ENCODE measurements at regions not wholly inside any gene's neighbourhood (a gene's known extent, or its start where the extent isn't known, plus 50 kb on each side); places are given as distances from the start of the nearest gene placed in this dataset.

- ChIA-PET RAD21 (ENCODE audit: unreplicated experiment) (no interaction called here), CTCF (no interaction called here), POLR2A (no interaction called here), SMC1A (ENCODE audit: uncharacterized antibody, unreplicated experiment) (interaction anchor here (1.0 kb wide), 1 partner anchor 12 kb away, joined by 6 read pairs; no protein-coding TSS in a partner anchor)
- H3K9me3 ChIP-seq (replicated peaks; ENCODE audit: control insufficient read depth, insufficient read depth, low read length) = no peaks in the 10 kb centered on the region
- H4K20me1 ChIP-seq (ENCODE audit: control insufficient read depth, insufficient read depth) = no peaks in the 10 kb centered on the region
- TF ChIP-seq DPF2 (IDR thresholded peaks at IDR 0.05) (no peak), KAT2A (conservative IDR thresholded peaks at IDR 0.05; ENCODE audit: control insufficient read depth, low read depth, low read length) (no peak), MAX (IDR thresholded peaks at IDR 0.05; ENCODE audit: low read depth, low read length) (no peak), BRCA1 (IDR thresholded peaks at IDR 0.05; ENCODE audit: low read depth, low read length) (no peak), BCL11A (IDR thresholded peaks at IDR 0.05; ENCODE audit: low read depth, low read length) (no peak), ZNF384 (IDR thresholded peaks at IDR 0.05; ENCODE audit: borderline replicate concordance, low read depth, low read length) (no peak), RUNX3 (IDR thresholded peaks at IDR 0.05; ENCODE audit: low read length) (no peak)
- no peaks in the 10 kb centered on the region for H3K27me3 ChIP-seq (replicated peaks in 1 of 2; ENCODE audit: control insufficient read depth in 2 of 2, insufficient read depth in 2 of 2, low read length in 1 of 2)
- H3K4me2 ChIP-seq (ENCODE audit: control insufficient read depth, insufficient read depth) = no peak overlapping the region
- WGBS (ENCODE audit: insufficient coverage, insufficient replicate concordance, low lambda C conversion rate, missing lambda C conversion rate) = 3% methylated on average over 4 of the region's 4 CpGs
- FAIRE-seq = no peak
- in situ Hi-C loops (cut with MboI) (no loop called here), intact Hi-C loops (cut with micrococcal nuclease; ENCODE audit: unreplicated experiment) (no loop called here)
- H3K36me3 ChIP-seq (ENCODE audit: control insufficient read depth in 2 of 2, insufficient read depth in 2 of 2, low read length in 1 of 2) = no peaks in the 10 kb centered on the region
- H2AFZ ChIP-seq (ENCODE audit: control insufficient read depth, low read depth, low read length) = no peak overlapping the region
- no peak for ATAC-seq
- H3K9ac ChIP-seq (ENCODE audit: control insufficient read depth, insufficient read depth, low read length) = no peak overlapping the region
- H3K79me2 ChIP-seq (ENCODE audit: control insufficient read depth, insufficient read depth, low read length) = no peaks in the 10 kb centered on the region
- no peak for DNase-seq (ENCODE audit: low read depth, low spot score)
- BruUV-seq (replicated peaks) = no TSS peak
- H3K27ac ChIP-seq (ENCODE audit: control insufficient read depth, insufficient read depth) = no peak overlapping the region
- no peaks in the 10 kb centered on the region for H3K4me1 ChIP-seq (ENCODE audit: control insufficient read depth, insufficient read depth, low read length)
- no peak overlapping the region for H3K4me3 ChIP-seq
These were observed 1754.3 kb upstream of the AGA start for GRCh38 chr4:179196511-179196910.

- no TSS peak for BruUV-seq (replicated peaks)
- RAD21 ChIA-PET (ENCODE audit: unreplicated experiment) = no interaction called here
- no peak overlapping the region for H2AFZ ChIP-seq (ENCODE audit: control insufficient read depth, low read depth, low read length)
- no peaks in the 10 kb centered on the region for H3K9me3 ChIP-seq (replicated peaks; ENCODE audit: control insufficient read depth, insufficient read depth, low read length)
- intact Hi-C loops (cut with micrococcal nuclease; ENCODE audit: unreplicated experiment) = no loop called here
- H3K27me3 ChIP-seq (replicated peaks in 1 of 2; ENCODE audit: control insufficient read depth in 2 of 2, insufficient read depth in 2 of 2, low read length in 1 of 2) = no peaks in the 10 kb centered on the region
- no peaks in the 10 kb centered on the region for H3K79me2 ChIP-seq (ENCODE audit: control insufficient read depth, insufficient read depth, low read length)
- H3K4me1 ChIP-seq (ENCODE audit: control insufficient read depth, insufficient read depth, low read length) = no peaks in the 10 kb centered on the region
- no peak for DNase-seq (ENCODE audit: low read depth, low spot score)
- H3K36me3 ChIP-seq (ENCODE audit: control insufficient read depth in 2 of 2, insufficient read depth in 2 of 2, low read length in 1 of 2) = no peaks in the 10 kb centered on the region
- in situ Hi-C loops (cut with MboI) = no loop called here
- POLR2A ChIA-PET = no interaction called here
- H3K27ac ChIP-seq (ENCODE audit: control insufficient read depth, insufficient read depth) = no peak overlapping the region
- no peak for ATAC-seq
- H4K20me1 ChIP-seq (ENCODE audit: control insufficient read depth, insufficient read depth) = no peaks in the 10 kb centered on the region
- no peak overlapping the region for H3K4me3 ChIP-seq
- no peak overlapping the region for H3K4me2 ChIP-seq (ENCODE audit: control insufficient read depth, insufficient read depth)
- no peak for FAIRE-seq
- SMC1A ChIA-PET (ENCODE audit: uncharacterized antibody, unreplicated experiment) = interaction anchor here (1.0 to 1.2 kb wide), 3 partner anchors 8 to 71 kb away, joined by 3 to 4 read pairs (median 3); no protein-coding TSS in a partner anchor
- 7% methylated on average over 7 of the region's 7 CpGs for WGBS (ENCODE audit: insufficient coverage, insufficient replicate concordance, low lambda C conversion rate, missing lambda C conversion rate)
- H3K9ac ChIP-seq (ENCODE audit: control insufficient read depth, insufficient read depth, low read length) = no peak overlapping the region
- CTCF ChIA-PET = no interaction called here
- TF ChIP-seq HDAC6 (IDR thresholded peaks at IDR 0.05; ENCODE audit: unreplicated experiment) (no peak), SPI1 (IDR thresholded peaks at IDR 0.05; ENCODE audit: borderline replicate concordance, insufficient read depth, low read depth, low read length) (no peak), ZBTB4 (CRISPR knock-in tag; IDR thresholded peaks at IDR 0.05) (no peak), ZNF207 (IDR thresholded peaks at IDR 0.05; ENCODE audit: borderline replicate concordance) (no peak), CREM (IDR thresholded peaks at IDR 0.05; ENCODE audit: low read depth) (no peak), EED (IDR thresholded peaks at IDR 0.05; ENCODE audit: low read depth) (no peak), CHD4 (IDR thresholded peaks at IDR 0.05) (no peak), ZZZ3 (IDR thresholded peaks at IDR 0.05; ENCODE audit: control insufficient read depth, insufficient read length, low read depth) (no peak), TARDBP (IDR thresholded peaks at IDR 0.05; ENCODE audit: borderline replicate concordance) (no peak)
These were observed 1758.4 kb upstream of the AGA start for GRCh38 chr4:179200681-179201080.

All from GM12878 (cell line).